ENCODE measurements at regions not wholly inside any gene's neighbourhood (a gene's known extent, or its start where the extent isn't known, plus 50 kb on each side); places are given as distances from the start of the nearest gene placed in this dataset.
"Not testable (repeated sequence)": the region's sequence is repeated elsewhere in the genome, so short reads cannot be mapped to it uniquely, and the experiment has no call there.

- peaks cover 6% of the 10 kb centered on the region for H3K27me3 Mint-ChIP-seq
- DNase-seq = no peak
- H3K4me3 Mint-ChIP-seq = no peak overlapping the region
- H3K9me3 Mint-ChIP-seq = peaks cover 0 to 5% of the 10 kb centered on the region in 2 donors
- no peaks in the 10 kb centered on the region for H3K4me1 Mint-ChIP-seq
- H3K27ac Mint-ChIP-seq = no peak overlapping the region
- ATAC-seq = no peak
These were observed 260.3 kb upstream of the RPS23 start for GRCh38 chr5:82538339-82539034.

GRCh38 chr5:82537687-82538306 lies 259.6 kb upstream of the RPS23 start:
- no peak overlapping the region for H3K27ac Mint-ChIP-seq
- H3K9me3 Mint-ChIP-seq = peaks cover 0 to under 1% of the 10 kb centered on the region in 2 donors
- no peaks in the 10 kb centered on the region for H3K4me1 Mint-ChIP-seq
- H3K27me3 Mint-ChIP-seq = peaks cover 6% of the 10 kb centered on the region
- no peak overlapping the region for H3K4me3 Mint-ChIP-seq
- ATAC-seq (no peak), DNase-seq (no peak)

- DNase-seq (no peak), ATAC-seq (no peak)
- no peak overlapping the region for H3K4me3 Mint-ChIP-seq
- H3K4me1 Mint-ChIP-seq = no peaks in the 10 kb centered on the region
- H3K27me3 Mint-ChIP-seq = peaks cover 6% of the 10 kb centered on the region
- peaks cover 7 to 20% of the 10 kb centered on the region in 2 donors for H3K9me3 Mint-ChIP-seq
- no peak overlapping the region for H3K27ac Mint-ChIP-seq
These were observed 256.8 kb upstream of the RPS23 start for GRCh38 chr5:82534986-82535385.

- not testable (repeated sequence) for ATAC-seq
These were observed 253.9 kb upstream of the RPS23 start for GRCh38 chr5:82532075-82532474.

GRCh38 chr5:82526540-82526939 lies 248.4 kb upstream of the RPS23 start:
- ATAC-seq (no peak), DNase-seq (no peak)
- Mint-ChIP-seq H3K27ac (peak overlapping the region in 1 of 2 donors; percentile 29), H3K4me3 (no peak overlapping the region), H3K9me3 (peaks cover 10 to 22% of the 10 kb centered on the region in 2 donors), H3K4me1 (peaks cover 14% of the 10 kb centered on the region), H3K27me3 (peaks cover 7% of the 10 kb centered on the region)

More at GRCh38 chr5:82532075-82532474, 253.9 kb upstream of the RPS23 start:
- DNase-seq, H3K4me1 Mint-ChIP-seq, H3K4me3 Mint-ChIP-seq, H3K27ac Mint-ChIP-seq: not testable (repeated sequence)
- peaks cover 14% of the 10 kb centered on the region for H3K27me3 Mint-ChIP-seq
- peaks cover 17 to 33% of the 10 kb centered on the region in 2 donors for H3K9me3 Mint-ChIP-seq

- Mint-ChIP-seq H3K4me1 (peaks cover 14% of the 10 kb centered on the region), H3K4me3 (no peak overlapping the region), H3K9me3 (peaks cover 10 to 15% of the 10 kb centered on the region in 2 donors), H3K27me3 (peaks cover 7% of the 10 kb centered on the region), H3K27ac (no peak overlapping the region)
- no peak for DNase-seq
- ATAC-seq = no peak
These were observed 247.5 kb upstream of the RPS23 start for GRCh38 chr5:82525626-82526025.

- Mint-ChIP-seq H3K4me1 (peaks cover 14% of the 10 kb centered on the region), H3K27ac (no peak overlapping the region), H3K4me3 (no peak overlapping the region), H3K27me3 (peaks cover 7% of the 10 kb centered on the region), H3K9me3 (peaks cover 10 to 15% of the 10 kb centered on the region in 2 donors)
- ATAC-seq = no peak
- no peak for DNase-seq
These were observed 245.5 kb upstream of the RPS23 start for GRCh38 chr5:82523633-82524032.

GRCh38 chr5:82522897-82523296 lies 244.7 kb upstream of the RPS23 start:
- no peak overlapping the region for H3K27ac Mint-ChIP-seq
- no peak for DNase-seq
- no peak for ATAC-seq
- H3K27me3 Mint-ChIP-seq = peaks cover 2% of the 10 kb centered on the region
- peaks cover 14% of the 10 kb centered on the region for H3K4me1 Mint-ChIP-seq
- no peak overlapping the region for H3K4me3 Mint-ChIP-seq
- peaks cover 7 to 10% of the 10 kb centered on the region in 2 donors for H3K9me3 Mint-ChIP-seq

- Mint-ChIP-seq H3K27me3 (no peaks in the 10 kb centered on the region), H3K27ac (no peak overlapping the region), H3K4me1 (peaks cover 4% of the 10 kb centered on the region), H3K4me3 (no peak overlapping the region), H3K9me3 (no peaks in the 10 kb centered on the region)
- ATAC-seq (no peak), DNase-seq (no peak)
These were observed 243.4 kb upstream of the RPS23 start for GRCh38 chr5:82521431-82522051.

- Mint-ChIP-seq H3K9me3 (no peaks in the 10 kb centered on the region), H3K27me3 (no peaks in the 10 kb centered on the region), H3K27ac (no peak overlapping the region), H3K4me3 (no peak overlapping the region), H3K4me1 (no peaks in the 10 kb centered on the region)
- DNase-seq (no peak), ATAC-seq (no peak)
These were observed 241.4 kb upstream of the RPS23 start for GRCh38 chr5:82519558-82519957.

GRCh38 chr5:82517544-82518075 lies 239.5 kb upstream of the RPS23 start:
- no peak overlapping the region for H3K27ac Mint-ChIP-seq

GRCh38 chr5:82513738-82514137 lies 235.6 kb upstream of the RPS23 start:
- ATAC-seq (no peak), DNase-seq (no peak)
- Mint-ChIP-seq H3K27ac (no peak overlapping the region), H3K27me3 (no peaks in the 10 kb centered on the region), H3K9me3 (peaks cover 1 to 2% of the 10 kb centered on the region in 2 donors), H3K4me1 (peaks cover 6% of the 10 kb centered on the region), H3K4me3 (no peak overlapping the region)

More at GRCh38 chr5:82517544-82518075, 239.5 kb upstream of the RPS23 start:
- H3K4me1 Mint-ChIP-seq = no peaks in the 10 kb centered on the region
- no peaks in the 10 kb centered on the region for H3K9me3 Mint-ChIP-seq
- H3K27me3 Mint-ChIP-seq = no peaks in the 10 kb centered on the region
- DNase-seq (no peak), ATAC-seq (no peak)
- no peak overlapping the region for H3K4me3 Mint-ChIP-seq

GRCh38 chr5:82512025-82512424 lies 233.9 kb upstream of the RPS23 start:
- DNase-seq = peak; percentile 9 to 43
- Mint-ChIP-seq H3K27me3 (no peaks in the 10 kb centered on the region), H3K4me3 (no peak overlapping the region), H3K9me3 (peaks cover 9 to 12% of the 10 kb centered on the region in 2 donors), H3K27ac (no peak overlapping the region), H3K4me1 (peaks cover 6% of the 10 kb centered on the region)
- ATAC-seq = peak; percentile 87

- H3K9me3 Mint-ChIP-seq = peaks cover 9 to 17% of the 10 kb centered on the region in 2 donors
- ATAC-seq = no peak
- no peak overlapping the region for H3K27ac Mint-ChIP-seq
- H3K4me1 Mint-ChIP-seq = peaks cover 6% of the 10 kb centered on the region
- H3K27me3 Mint-ChIP-seq = no peaks in the 10 kb centered on the region
- no peak overlapping the region for H3K4me3 Mint-ChIP-seq
- DNase-seq = no peak
These were observed 233.0 kb upstream of the RPS23 start for GRCh38 chr5:82511134-82511533.

GRCh38 chr5:82509762-82510161 lies 231.6 kb upstream of the RPS23 start:
- no peaks in the 10 kb centered on the region for H3K27me3 Mint-ChIP-seq

GRCh38 chr5:82506390-82506789 lies 228.2 kb upstream of the RPS23 start:
- not testable (repeated sequence) for H3K27ac Mint-ChIP-seq, ATAC-seq, H3K4me3 Mint-ChIP-seq, DNase-seq, H3K27me3 Mint-ChIP-seq, H3K4me1 Mint-ChIP-seq
- H3K9me3 Mint-ChIP-seq = peaks cover 9 to 17% of the 10 kb centered on the region in 2 donors

More at GRCh38 chr5:82509762-82510161, 231.6 kb upstream of the RPS23 start:
- no peak for DNase-seq
- ATAC-seq = no peak
- Mint-ChIP-seq H3K27ac (peak overlapping the region in 1 of 2 donors; percentile 12), H3K4me1 (peaks cover 6% of the 10 kb centered on the region), H3K4me3 (no peak overlapping the region), H3K9me3 (peaks cover 9 to 17% of the 10 kb centered on the region in 2 donors)

All from stimulated activated naive CD8-positive, alpha-beta T cell treated with anti-CD3 and anti-CD28 coated beads, Interleukin-15, amount 100 ng/mL, for 72 hours (primary cell).